Motor neuron (in vitro differentiated cells): ENCODE measurements at regions not wholly inside any gene's neighbourhood (a gene's known extent, or its start where the extent isn't known, plus 50 kb on each side); places are given as distances from the start of the nearest gene placed in this dataset.
"Not testable (repeated sequence)": the region's sequence is repeated elsewhere in the genome, so short reads cannot be mapped to it uniquely, and the experiment has no call there.

Experiments
- ATAC-seq, 8 experiments: fragments of 200-7000 bp; cut with Tn5 transposase; replicated peaks in 6 of 8; 2 replicates each; pipeline ENCODE4 v1.8.0; 2021; ENCODE audit warnings: mild to moderate bottlenecking in 8 of 8, moderate library complexity in 8 of 8
- H3K27ac ChIP-seq, 2 donors: fragments of 250-450 bp; sonication (Bioruptor Pico); 2 replicates each; pipeline ENCODE4 v1.9.0; 2021; ENCODE audit warnings: antibody characterized with exemption in 2 of 2, mild to moderate bottlenecking in 2 of 2, moderate library complexity in 1 of 2
- H3K4me1 ChIP-seq, 2 donors: fragments of 250-450 bp; sonication (Bioruptor Pico); replicated peaks in 1 of 2; 2 replicates each; pipeline ENCODE4 v1.6.1; 2021; ENCODE audit warnings: antibody characterized with exemption in 2 of 2, mild to moderate bottlenecking in 2 of 2, moderate library complexity in 1 of 2
- H3K4me3 ChIP-seq, 5 donors: fragments of 250-450 bp; sonication (Bioruptor Pico); 2 replicates each; pipeline ENCODE4 v1.9.0; 2021; ENCODE audit warnings: antibody characterized with exemption in 5 of 5, mild to moderate bottlenecking in 5 of 5, moderate library complexity in 4 of 5
- WGBS, 10 experiments: fragments of 450-650 bp; shearing (Covaris generic); methylation state at CpG; one replicate each; pipeline ENCODE4 v1.0.0; 2022; 5-methylcytosine and 5-hydroxymethylcytosine counted together
- in situ Hi-C, 9 experiments: fragments of 400-800 bp; cut with MboI; loops; one replicate each; pipeline ENCODE4 v1.15.0; 2021; ENCODE audit warnings: low sequenced_read_pairs in 9 of 9, low pct_unique_long_range_greater_than_20kb in 2 of 9; ENCODE audit not compliant: unreplicated experiment in 9 of 9

DNA sequence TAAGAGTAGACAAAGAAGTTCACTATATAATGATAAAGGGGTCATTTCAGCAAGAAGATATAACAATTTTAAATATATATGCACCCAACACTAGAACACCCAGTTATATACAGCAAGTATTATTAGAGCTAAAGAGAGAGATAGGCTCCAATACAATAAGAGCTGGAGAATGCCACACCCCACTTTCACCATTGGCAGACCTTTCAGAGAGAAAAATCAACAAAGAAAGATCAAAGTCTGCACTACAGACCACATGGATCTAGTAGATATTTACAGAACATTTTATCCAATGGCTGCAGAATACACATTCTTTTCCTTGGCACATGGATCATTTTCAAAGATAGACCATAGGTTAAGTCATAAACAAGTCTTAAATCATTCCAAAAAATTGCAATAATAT is 479.7 kb upstream of the DIAPH2 start:
- H3K27ac ChIP-seq = no peak overlapping the region
- H3K4me1 ChIP-seq = no peaks in the 10 kb centered on the region
- in situ Hi-C loops = loop anchor here in 1 of 9 experiments (25.0 kb wide), 1 partner anchor 418 kb away; no protein-coding TSS in a partner anchor
- no peak for ATAC-seq
- H3K4me3 ChIP-seq = no peak overlapping the region

DNA sequence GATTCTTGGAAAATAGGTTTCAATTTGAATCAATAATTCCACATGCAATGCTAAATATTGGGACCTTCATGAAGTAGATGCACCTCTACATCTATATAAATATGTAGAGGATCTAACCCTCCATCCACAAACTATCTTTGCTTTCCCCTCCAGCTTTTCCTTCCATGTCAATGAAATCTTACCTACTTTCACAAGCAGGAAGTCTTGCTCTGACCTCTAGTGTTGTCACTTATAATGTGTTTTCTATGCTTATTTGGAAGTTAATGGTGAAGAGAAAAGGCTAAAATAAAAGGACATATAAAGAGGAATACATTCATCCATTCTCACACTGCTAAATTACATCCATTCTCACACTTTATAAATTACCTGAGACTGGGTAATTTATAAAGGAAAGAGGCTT is 472.7 kb upstream of the DIAPH2 start:
- Histone ChIP-seq H3K4me1 (no peaks in the 10 kb centered on the region), H3K4me3 (no peak overlapping the region), H3K27ac (no peak overlapping the region)
- in situ Hi-C loops = loop anchor here in 1 of 9 experiments (25.0 kb wide), 1 partner anchor 425 kb away; no protein-coding TSS in a partner anchor
- ATAC-seq = no peak

DNA sequence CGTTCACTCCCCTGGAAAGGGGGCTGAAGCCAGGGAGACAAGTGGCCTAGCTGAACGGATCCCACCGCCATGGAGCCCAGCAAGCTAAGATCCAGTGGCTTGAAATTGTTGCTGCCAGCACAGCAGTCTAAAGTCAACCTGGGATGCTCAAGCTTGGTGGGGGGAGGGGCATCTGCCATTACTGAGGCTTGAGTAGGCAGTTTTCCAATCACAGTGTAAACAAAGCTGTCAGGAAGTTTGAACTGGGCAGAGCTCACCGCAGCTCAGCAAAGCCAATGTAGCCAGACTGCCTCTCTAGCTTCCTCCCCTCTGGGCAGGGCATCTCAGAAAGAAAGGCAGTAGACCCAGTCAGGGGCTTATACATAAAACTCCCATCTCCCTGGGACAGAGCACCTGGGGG is 470.0 kb upstream of the DIAPH2 start:
- WGBS, 10 experiments = 80% methylated on average over 1 of the region's 4 CpGs; no CpG with 5 or more reads in 9 of the 10 experiments
- not testable (repeated sequence) for ATAC-seq, H3K4me1 ChIP-seq, H3K27ac ChIP-seq, H3K4me3 ChIP-seq
- in situ Hi-C loops = loop anchor here in 1 of 9 experiments (25.0 kb wide), 1 partner anchor 427 kb away; no protein-coding TSS in a partner anchor

DNA sequence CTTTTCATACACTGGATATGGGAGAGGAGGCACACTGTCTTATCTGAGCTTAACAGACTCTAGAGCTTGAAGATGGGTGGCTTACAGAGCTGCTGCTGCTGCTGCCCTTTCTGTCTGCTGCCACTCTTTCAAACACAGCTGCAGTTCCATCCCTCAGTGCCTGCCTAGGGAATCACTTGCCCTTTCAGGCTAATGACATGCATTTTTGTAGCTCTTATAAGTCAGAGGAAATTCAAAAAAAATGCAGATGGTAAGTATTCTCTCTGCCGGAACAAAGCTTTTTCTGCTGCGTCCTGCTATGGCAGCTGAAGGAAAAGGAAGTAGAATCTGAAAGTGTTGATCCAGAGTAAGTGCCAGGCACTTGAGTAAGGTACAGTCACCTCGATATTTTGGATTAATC is 460.4 kb upstream of the DIAPH2 start:
- H3K4me3 ChIP-seq = no peak overlapping the region
- WGBS, 10 experiments = 10 to 92% (median 47%) methylated on average over 2 to 3 of the region's 3 CpGs; no CpG with 5 or more reads in 7 of the 10 experiments
- H3K27ac ChIP-seq = no peak overlapping the region
- in situ Hi-C loops = loop anchor here in 1 of 9 experiments (25.0 kb wide), 1 partner anchor 437 kb away; no protein-coding TSS in a partner anchor
- H3K4me1 ChIP-seq = no peaks in the 10 kb centered on the region
- ATAC-seq = peak in 2 of 8 experiments; percentile 63 to 64

DNA sequence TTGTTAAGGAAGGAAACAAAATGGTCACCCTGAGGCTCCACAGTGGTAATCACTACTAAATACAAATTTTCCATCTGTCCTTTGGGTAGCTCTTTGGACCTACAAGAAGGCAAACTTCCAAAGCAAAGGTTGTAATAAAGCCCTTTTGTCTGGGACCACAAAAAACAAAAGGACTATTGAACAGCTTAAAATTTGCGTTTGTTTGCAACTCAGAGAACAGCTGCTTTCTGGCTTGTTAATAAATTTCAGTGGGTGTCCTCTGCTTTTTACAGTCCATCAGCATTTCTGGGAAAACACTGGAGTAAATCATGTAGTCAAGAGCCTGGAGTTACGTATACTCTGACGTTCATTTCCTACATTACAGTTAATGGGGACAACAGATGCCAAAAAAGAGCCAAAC is 439.7 kb upstream of the DIAPH2 start:
- 0 to 47% (median 20%) methylated on average over 1 to 3 of the region's 3 CpGs; no CpG with 5 or more reads in 5 of the 10 experiments for WGBS, 10 experiments
- Histone ChIP-seq H3K27ac (no peak overlapping the region), H3K4me3 (no peak overlapping the region), H3K4me1 (no peaks in the 10 kb centered on the region)
- peak in 2 of 8 experiments; percentile 45 to 71 for ATAC-seq
- in situ Hi-C loops = no loop called here

DNA sequence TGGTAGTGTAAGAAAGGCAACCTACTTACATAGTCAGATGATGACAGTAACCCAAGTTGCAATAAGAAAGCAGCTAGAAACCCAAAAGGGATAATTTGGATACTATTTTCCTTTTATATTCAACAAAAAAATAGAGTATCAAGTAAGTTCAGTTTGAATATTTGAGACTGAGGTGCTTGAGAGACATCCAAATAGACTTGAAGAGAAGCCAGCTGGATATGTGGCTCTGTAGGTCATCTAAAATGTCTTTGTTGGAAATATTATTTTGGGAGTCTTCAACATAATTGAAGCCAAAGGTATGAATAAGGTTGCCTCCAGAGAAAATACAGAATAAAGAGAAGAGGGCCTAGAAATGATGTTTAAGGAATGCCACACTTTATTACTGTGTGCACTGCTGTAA is 438.2 kb upstream of the DIAPH2 start:
- in situ Hi-C loops = no loop called here
- H3K27ac ChIP-seq = no peak overlapping the region
- H3K4me3 ChIP-seq = no peak overlapping the region
- H3K4me1 ChIP-seq = no peaks in the 10 kb centered on the region
- ATAC-seq = no peak
